ENCODE measurements at regions not wholly inside any gene's neighbourhood (a gene's known extent, or its start where the extent isn't known, plus 50 kb on each side); places are given as distances from the start of the nearest gene placed in this dataset.

GRCh38 chr1:116266864-116267212 is 106.2 kb upstream of the ATP1A1 start:
- TF ChIP-seq CTCF (IDR thresholded peaks at IDR 0.05) (no peak), POLR2AphosphoS5 (IDR thresholded peaks at IDR 0.05) (no peak), POLR2A (IDR thresholded peaks at IDR 0.05) (no peak)

All from breast epithelium (tissue), 3 donors.